Neural progenitor cell (in vitro differentiated cells): ENCODE measurements at regions not wholly inside any gene's neighbourhood (a gene's known extent, or its start where the extent isn't known, plus 50 kb on each side); places are given as distances from the start of the nearest gene placed in this dataset.

ENCODE experiments used
- DNase-seq: peaks from one replicate; pipeline ENCODE4 v3.0.0-alpha.2; 2016; ENCODE audit warnings: low spot score
- H2AFZ ChIP-seq: fragments of 200-600 bp; sonication (generic); replicated peaks from 2 replicates; pipeline ENCODE4 v1.6.1; 2016; ENCODE audit warnings: antibody characterized with exemption
- H3F3A ChIP-seq: fragments of 200-600 bp; sonication (generic); 2 replicates; pipeline ENCODE4 v1.6.1; 2016; ENCODE audit warnings: antibody characterized with exemption, low read depth
- H3K27ac ChIP-seq: fragments of 200-600 bp; sonication (generic); 2 replicates; pipeline ENCODE4 v1.5.1; 2016; ENCODE audit warnings: mild to moderate bottlenecking
- H3K27me3 ChIP-seq: fragments of 200-600 bp; sonication (generic); 2 replicates; pipeline ENCODE4 v1.6.1; 2016; ENCODE audit warnings: mild to moderate bottlenecking, moderate library complexity
- H3K36me3 ChIP-seq: fragments of 200-600 bp; sonication (generic); 2 replicates; pipeline ENCODE4 v1.5.1; 2016
- H3K4me1 ChIP-seq: fragments of 200-600 bp; sonication (generic); 2 replicates; pipeline ENCODE4 v1.6.1; 2016; ENCODE audit warnings: mixed run types
- H3K4me2 ChIP-seq: fragments of 200-600 bp; sonication (generic); 2 replicates; pipeline ENCODE4 v1.6.1; 2016
- H3K4me3 ChIP-seq: fragments of 200-600 bp; sonication (generic); 2 replicates; pipeline ENCODE4 v1.5.1; 2016
- H3K79me2 ChIP-seq: fragments of 200-600 bp; sonication (generic); 2 replicates; pipeline ENCODE4 v1.6.1; 2016; ENCODE audit warnings: low read depth
- H3K9ac ChIP-seq: fragments of 200-600 bp; sonication (generic); 2 replicates; pipeline ENCODE4 v1.6.1; 2016
- H3K9me3 ChIP-seq: fragments of 200-600 bp; sonication (generic); 2 replicates; pipeline ENCODE4 v1.5.1; 2016; ENCODE audit warnings: low read depth
- H4K20me1 ChIP-seq: fragments of 200-600 bp; sonication (generic); 2 replicates; pipeline ENCODE4 v1.6.1; 2016; ENCODE audit warnings: low read depth
- H3K27ac Mint-ChIP-seq: 3 replicates; pipeline ENCODE4 v1.8.0; 2021; ENCODE audit warnings: mixed read lengths
- H3K27me3 Mint-ChIP-seq: 2 replicates; pipeline ENCODE4 v1.8.0; 2022; ENCODE audit warnings: low read depth, mild to moderate bottlenecking, inconsistent platforms, moderate library complexity, mixed read lengths; ENCODE audit not compliant: insufficient read depth
- H3K36me3 Mint-ChIP-seq: 3 replicates; pipeline ENCODE4 v1.8.0; 2021; ENCODE audit warnings: mixed read lengths
- H3K4me1 Mint-ChIP-seq: 3 replicates; pipeline ENCODE4 v1.8.0; 2021; ENCODE audit warnings: mixed read lengths
- H3K4me3 Mint-ChIP-seq: 3 replicates; pipeline ENCODE4 v1.8.0; 2021; ENCODE audit warnings: mild to moderate bottlenecking, moderate library complexity, mixed read lengths
- H3K9me3 Mint-ChIP-seq: 3 replicates; pipeline ENCODE4 v1.8.0; 2020; ENCODE audit warnings: mixed read lengths
- CTCF ChIP-seq: fragments of 200-600 bp; sonication (generic); IDR thresholded peaks from 2 replicates; pipeline ENCODE4 v1.5.1; 2017; ENCODE audit warnings: antibody characterized with exemption, mild to moderate bottlenecking
- EZH2 ChIP-seq: fragments of 200-600 bp; sonication (generic); IDR thresholded peaks from 2 replicates; pipeline ENCODE4 v1.6.1; 2017; ENCODE audit warnings: antibody characterized with exemption, mild to moderate bottlenecking, moderate library complexity
- EZH2phosphoT487 ChIP-seq: fragments of 200-600 bp; sonication (generic); IDR thresholded peaks from 2 replicates; pipeline ENCODE4 v1.6.1; 2017; ENCODE audit warnings: antibody characterized with exemption

DNA sequence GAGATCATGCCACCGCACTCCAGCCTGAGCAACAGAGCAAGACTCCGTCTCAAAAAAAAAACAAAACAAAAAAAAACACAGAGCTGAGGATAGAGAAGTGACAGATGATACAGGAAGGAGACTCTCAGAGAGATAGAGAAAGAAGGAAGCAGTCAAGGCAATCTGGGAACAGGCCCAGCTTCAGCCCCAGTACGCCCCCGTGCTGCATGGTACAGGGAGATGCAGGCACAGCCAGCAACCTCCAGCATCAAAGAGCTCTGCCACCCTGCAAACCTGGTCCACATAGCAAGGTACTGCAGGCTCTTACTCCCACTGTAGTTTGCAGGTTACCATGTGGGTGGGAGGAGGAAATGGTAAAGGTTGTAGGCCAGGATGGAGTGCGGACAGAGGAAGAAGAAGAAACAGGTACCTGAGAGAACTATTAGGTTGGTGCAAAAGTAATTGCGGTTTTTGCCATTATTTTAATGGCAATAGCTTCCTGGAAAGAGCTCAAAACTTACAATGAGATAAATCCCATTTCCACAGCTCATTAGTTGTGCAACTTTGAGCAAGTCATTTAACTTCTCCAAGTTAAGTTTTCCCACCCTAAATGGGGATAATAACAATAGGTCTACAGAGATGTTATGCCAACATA lies 253.0 kb downstream of the ARRDC4 start:
- Histone ChIP-seq H3K79me2 (no peaks in the 10 kb centered on the region), H2AFZ (no peak overlapping the region), H3K4me3 (no peak overlapping the region), H3K27ac (no peak overlapping the region), H3K4me2 (no peak overlapping the region), H3K36me3 (no peaks in the 10 kb centered on the region), H3K9ac (no peak overlapping the region), H4K20me1 (no peaks in the 10 kb centered on the region), H3F3A (no peaks in the 10 kb centered on the region), H3K4me1 (no peaks in the 10 kb centered on the region), H3K27me3 (no peaks in the 10 kb centered on the region), H3K9me3 (no peaks in the 10 kb centered on the region)
- Mint-ChIP-seq H3K27me3 (peaks cover 2% of the 10 kb centered on the region), H3K9me3 (peaks cover 2% of the 10 kb centered on the region), H3K36me3 (no peaks in the 10 kb centered on the region), H3K27ac (no peak overlapping the region), H3K4me3 (no peak overlapping the region), H3K4me1 (no peaks in the 10 kb centered on the region)
- no peak for DNase-seq
- TF ChIP-seq EZH2phosphoT487 (no peak), EZH2 (no peak)

DNA sequence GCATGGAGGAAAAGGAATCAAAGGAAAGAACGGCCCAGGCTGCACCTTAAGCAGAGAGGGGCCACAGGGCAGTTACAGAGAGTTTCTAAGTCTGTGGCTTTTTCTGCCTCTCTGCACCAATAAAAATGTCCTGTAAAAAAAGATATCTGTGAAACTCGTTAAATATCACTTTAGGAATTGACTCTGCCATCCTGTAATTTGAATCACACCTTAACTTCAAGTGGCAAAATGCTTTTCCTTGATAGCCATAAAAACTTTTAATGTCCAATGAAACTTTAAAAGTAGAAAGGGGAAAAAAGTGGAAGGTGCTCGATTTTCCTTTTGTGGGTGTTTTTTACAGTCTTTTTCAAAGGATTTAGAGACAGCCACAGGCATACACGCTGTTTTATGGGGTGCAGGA lies 255.7 kb downstream of the ARRDC4 start:
- Histone ChIP-seq H3K4me1 (no peaks in the 10 kb centered on the region), H4K20me1 (no peaks in the 10 kb centered on the region), H3K36me3 (no peaks in the 10 kb centered on the region), H3K27me3 (no peaks in the 10 kb centered on the region), H3K4me3 (no peak overlapping the region), H3K9me3 (no peaks in the 10 kb centered on the region), H3F3A (no peaks in the 10 kb centered on the region), H2AFZ (no peak overlapping the region), H3K9ac (no peak overlapping the region), H3K79me2 (no peaks in the 10 kb centered on the region), H3K4me2 (no peak overlapping the region), H3K27ac (no peak overlapping the region)
- no peaks in the 10 kb centered on the region for H3K36me3 Mint-ChIP-seq
- no peak for TF ChIP-seq EZH2
- TF ChIP-seq CTCF: no peak
- no peak for TF ChIP-seq EZH2phosphoT487
- no peak overlapping the region for H3K4me3 Mint-ChIP-seq
- no peaks in the 10 kb centered on the region for H3K4me1 Mint-ChIP-seq
- H3K27ac Mint-ChIP-seq: no peak overlapping the region
- peaks cover 2% of the 10 kb centered on the region for H3K27me3 Mint-ChIP-seq
- peaks cover 2% of the 10 kb centered on the region for H3K9me3 Mint-ChIP-seq
- no peak for DNase-seq

GRCh38 chr15:98217356-98217755 lies 256.9 kb downstream of the ARRDC4 start:
- no peak for DNase-seq
- Mint-ChIP-seq H3K9me3 (peaks cover 2% of the 10 kb centered on the region), H3K27ac (no peak overlapping the region), H3K36me3 (no peaks in the 10 kb centered on the region), H3K4me1 (no peaks in the 10 kb centered on the region), H3K27me3 (peaks cover 2% of the 10 kb centered on the region), H3K4me3 (no peak overlapping the region)
- no peak overlapping the region for H3K27ac ChIP-seq
- no peaks in the 10 kb centered on the region for H3K9me3 ChIP-seq
- H3K27me3 ChIP-seq: no peaks in the 10 kb centered on the region
- H3K79me2 ChIP-seq: no peaks in the 10 kb centered on the region
- no peaks in the 10 kb centered on the region for H4K20me1 ChIP-seq
- no peak overlapping the region for H3K4me3 ChIP-seq
- no peaks in the 10 kb centered on the region for H3K36me3 ChIP-seq
- TF ChIP-seq EZH2: no peak
- no peak for TF ChIP-seq CTCF
- H3F3A ChIP-seq: no peaks in the 10 kb centered on the region
- H2AFZ ChIP-seq: no peak overlapping the region
- no peaks in the 10 kb centered on the region for H3K4me1 ChIP-seq
- no peak overlapping the region for H3K4me2 ChIP-seq
- H3K9ac ChIP-seq: no peak overlapping the region

- Histone ChIP-seq H3K4me2 (no peak overlapping the region), H4K20me1 (no peaks in the 10 kb centered on the region), H2AFZ (no peak overlapping the region), H3K36me3 (no peaks in the 10 kb centered on the region), H3K9me3 (no peaks in the 10 kb centered on the region), H3K79me2 (no peaks in the 10 kb centered on the region), H3K27ac (no peak overlapping the region), H3K4me1 (no peaks in the 10 kb centered on the region), H3F3A (no peaks in the 10 kb centered on the region), H3K27me3 (no peaks in the 10 kb centered on the region), H3K4me3 (no peak overlapping the region), H3K9ac (no peak overlapping the region)
- Mint-ChIP-seq H3K27ac (no peak overlapping the region), H3K36me3 (no peaks in the 10 kb centered on the region), H3K4me1 (no peaks in the 10 kb centered on the region), H3K27me3 (no peaks in the 10 kb centered on the region), H3K4me3 (no peak overlapping the region), H3K9me3 (peaks cover 2% of the 10 kb centered on the region)
- TF ChIP-seq CTCF (no peak), EZH2 (no peak), EZH2phosphoT487 (no peak)
- no peak for DNase-seq
These were observed 260.6 kb downstream of the ARRDC4 start for GRCh38 chr15:98221144-98221543.
